CD4-positive, alpha-beta T cell treated with Interleukin-2 at 100 ng/mL for 4 hours (primary cell): ENCODE measurements at regions not wholly inside any gene's neighbourhood (a gene's known extent, or its start where the extent isn't known, plus 50 kb on each side); places are given as distances from the start of the nearest gene placed in this dataset.

Experiments used
- DNase-seq: peaks from one replicate; pipeline ENCODE4 v3.0.0-alpha.2; 2020; ENCODE audit warnings: low spot score

- no peak for DNase-seq
Measured at GRCh38 chr6:168880271-168880670, 373.4 kb downstream of the THBS2 start.

GRCh38 chr6:168877821-168878282, 375.8 kb downstream of the THBS2 start:
- DNase-seq = peak; percentile 10

GRCh38 chr6:168876956-168877355, 376.7 kb downstream of the THBS2 start:
- DNase-seq = no peak

- DNase-seq = no peak
Measured at GRCh38 chr6:168875811-168876576, 377.7 kb downstream of the THBS2 start.

- no peak for DNase-seq
Measured at GRCh38 chr6:168874637-168875036, 379.0 kb downstream of the THBS2 start.

GRCh38 chr6:168873278-168874190, 380.1 kb downstream of the THBS2 start:
- no peak for DNase-seq

- DNase-seq = no peak
Measured at GRCh38 chr6:168871642-168872315, 381.9 kb downstream of the THBS2 start.

GRCh38 chr6:168870982-168871381, 382.7 kb downstream of the THBS2 start:
- DNase-seq = no peak

- no peak for DNase-seq
Measured at GRCh38 chr6:168867247-168868102, 386.2 kb downstream of the THBS2 start.

- DNase-seq = no peak
Measured at GRCh38 chr6:168866534-168866933, 387.1 kb downstream of the THBS2 start.

GRCh38 chr6:168865522-168865921, 388.1 kb downstream of the THBS2 start:
- no peak for DNase-seq

GRCh38 chr6:168864541-168865460, 388.8 kb downstream of the THBS2 start:
- DNase-seq = no peak

GRCh38 chr6:168863467-168863866, 390.2 kb downstream of the THBS2 start:
- DNase-seq = no peak

GRCh38 chr6:168862346-168862980, 391.2 kb downstream of the THBS2 start:
- no peak for DNase-seq

GRCh38 chr6:168860987-168861386, 392.7 kb downstream of the THBS2 start:
- DNase-seq = no peak

- no peak for DNase-seq
Measured at GRCh38 chr6:168860341-168860740, 393.3 kb downstream of the THBS2 start.

GRCh38 chr6:168858926-168859325, 394.7 kb downstream of the THBS2 start:
- no peak for DNase-seq

GRCh38 chr6:168856914-168857313, 396.7 kb downstream of the THBS2 start:
- DNase-seq = no peak

GRCh38 chr6:168852376-168852884, 401.2 kb downstream of the THBS2 start:
- no peak for DNase-seq
